IMR-90 (cell line): ENCODE measurements at regions not wholly inside any gene's neighbourhood (a gene's known extent, or its start where the extent isn't known, plus 50 kb on each side); places are given as distances from the start of the nearest gene placed in this dataset.

Experiments
- ATAC-seq: fragments of 200-7000 bp; cut with Tn5 transposase; 2 replicates; pipeline ENCODE4 v1.9.1; 2020; ENCODE audit warnings: low read depth, mild to moderate bottlenecking, moderate library complexity
- BruUV-seq: library from RNA; stranded (reverse); fragments of 400-500 nt; replicated peaks from 2 replicates; lab custom pipeline; 2021; lab: Mats Ljungman, UMichigan
- CTCF ChIA-PET: fragments of 300-600 bp; formaldehyde crosslinking; extraction: SDS; loops from one replicate; lab custom pipeline; 2021; ENCODE audit warnings: antibody characterized with exemption; lab: Yijun Ruan, JAX
- POLR2A ChIA-PET: fragments of 300-600 bp; sonication (Branson Sonifier 250); formaldehyde crosslinking; loops from one replicate; lab custom pipeline; 2022; ENCODE audit warnings: antibody characterized with exemption; ENCODE audit not compliant: unreplicated experiment; lab: Charles Lee
- DNase-seq: peaks from one replicate; pipeline ENCODE4 v3.0.0; 2013
- H2AFZ ChIP-seq: replicated peaks from 2 replicates; pipeline ENCODE3; 2013; ENCODE audit warnings: low read length, mild to moderate bottlenecking; ENCODE audit not compliant: poor library complexity
- H2AK5ac ChIP-seq: 2 replicates; pipeline ENCODE4 v1.6.1; 2013; ENCODE audit warnings: low read depth, low read length, inconsistent platforms
- H2AK9ac ChIP-seq: replicated peaks from 2 replicates; pipeline ENCODE3; 2013; ENCODE audit warnings: mild to moderate bottlenecking, low read depth, low read length, moderate library complexity; ENCODE audit not compliant: poor library complexity
- H2BK120ac ChIP-seq: 2 replicates; pipeline ENCODE4 v1.6.1; 2013; ENCODE audit warnings: low read depth, low read length, inconsistent platforms
- H2BK15ac ChIP-seq: 3 replicates; pipeline ENCODE4 v1.6.1; 2013; ENCODE audit warnings: low read depth, low read length, inconsistent platforms
- H2BK20ac ChIP-seq: 2 replicates; pipeline ENCODE4 v1.6.1; 2013; ENCODE audit warnings: low read depth, mild to moderate bottlenecking, inconsistent platforms, low read length, moderate library complexity
- H2BK5ac ChIP-seq: 2 replicates; pipeline ENCODE4 v1.6.1; 2013; ENCODE audit warnings: mild to moderate bottlenecking, low read depth, low read length, inconsistent platforms; ENCODE audit not compliant: poor library complexity, severe bottlenecking
- H3K14ac ChIP-seq: replicated peaks from 2 replicates; pipeline ENCODE4 v1.6.1; 2013; ENCODE audit warnings: low read depth, low read length, inconsistent platforms
- H3K18ac ChIP-seq: 2 replicates; pipeline ENCODE4 v1.6.1; 2013; ENCODE audit warnings: low read depth, low read length, control low read depth
- H3K23ac ChIP-seq: 2 replicates; pipeline ENCODE4 v1.6.1; 2013; ENCODE audit warnings: low read depth, low read length, inconsistent platforms
- H3K27ac ChIP-seq: 2 replicates; pipeline ENCODE4 v1.5.1; 2013; ENCODE audit warnings: mild to moderate bottlenecking, control low read depth, low read length; ENCODE audit not compliant: insufficient read depth
- H3K27me3 ChIP-seq: 2 replicates; pipeline ENCODE4 v1.6.1; 2013; ENCODE audit warnings: low read length; ENCODE audit not compliant: control insufficient read depth, insufficient read depth
- H3K36me3 ChIP-seq: 2 replicates; pipeline ENCODE4 v1.6.1; 2013; ENCODE audit warnings: low read length, mixed read lengths; ENCODE audit not compliant: control insufficient read depth, insufficient read depth
- H3K4ac ChIP-seq: 2 replicates; pipeline ENCODE4 v1.6.1; 2013; ENCODE audit warnings: low read depth, low read length, inconsistent platforms
- H3K4me1 ChIP-seq: 2 replicates; pipeline ENCODE4 v1.6.1; 2013; ENCODE audit warnings: low read length, mixed read lengths; ENCODE audit not compliant: control insufficient read depth, insufficient read depth
- H3K4me2 ChIP-seq: 2 replicates; pipeline ENCODE4 v1.6.1; 2013; ENCODE audit warnings: low read depth, mild to moderate bottlenecking, control low read depth, low read length, moderate library complexity
- H3K4me3 ChIP-seq: 2 replicates; pipeline ENCODE4 v1.5.1; 2013; ENCODE audit warnings: low read depth, mild to moderate bottlenecking, control low read depth, low read length, moderate library complexity; ENCODE audit not compliant: insufficient read depth
- H3K56ac ChIP-seq: 2 replicates; pipeline ENCODE4 v1.6.1; 2013; ENCODE audit warnings: low read length, inconsistent platforms; ENCODE audit not compliant: insufficient read depth; ENCODE audit errors: extremely low read depth
- H3K79me1 ChIP-seq, 2 experiments: 2 replicates each; pipeline ENCODE4 v1.6.1; 2013; ENCODE audit warnings: low read length in 2 of 2, inconsistent platforms in 1 of 2, low read depth in 1 of 2
- H3K9ac ChIP-seq: 2 replicates; pipeline ENCODE4 v1.6.1; 2013; ENCODE audit warnings: low read depth, low read length, control low read depth
- H3K9me1 ChIP-seq: 2 replicates; pipeline ENCODE4 v1.6.1; 2013; ENCODE audit warnings: low read length, inconsistent platforms; ENCODE audit not compliant: insufficient read depth
- H3K9me3 ChIP-seq: 2 replicates; pipeline ENCODE4 v1.6.1; 2013; ENCODE audit warnings: low read length; ENCODE audit not compliant: control insufficient read depth, insufficient read depth
- H4K20me1 ChIP-seq: 2 replicates; pipeline ENCODE4 v1.6.1; 2013; ENCODE audit warnings: low read length, inconsistent platforms; ENCODE audit not compliant: insufficient read depth
- H4K5ac ChIP-seq: 2 replicates; pipeline ENCODE4 v1.6.1; 2013; ENCODE audit warnings: mild to moderate bottlenecking, low read depth, low read length, control low read depth
- H4K8ac ChIP-seq, 2 experiments: 2 replicates each; pipeline ENCODE4 v1.6.1; 2013; ENCODE audit warnings: low read depth in 2 of 2, low read length in 2 of 2, control low read depth in 1 of 2, inconsistent platforms in 1 of 2
- H4K91ac ChIP-seq: 2 replicates; pipeline ENCODE4 v1.6.1; 2013; ENCODE audit warnings: low read depth, low read length, inconsistent platforms; ENCODE audit not compliant: insufficient read depth
- BHLHE40 ChIP-seq: fragments of 150-350 bp; IDR thresholded peaks from 2 replicates; pipeline ENCODE4 v1.6.1; 2016; ENCODE audit warnings: mild to moderate bottlenecking, low read depth, low read length
- CEBPB ChIP-seq: IDR thresholded peaks from 2 replicates; pipeline ENCODE4 v1.6.1; 2012; ENCODE audit warnings: low read depth, low read length, improper control_type of control experiment
- CHD1 ChIP-seq: IDR thresholded peaks from 2 replicates; pipeline ENCODE4 v1.6.1; 2012; ENCODE audit warnings: low read depth, low read length, improper control_type of control experiment
- ELK1 ChIP-seq: fragments of 150-350 bp; IDR thresholded peaks from 2 replicates; pipeline ENCODE4 v1.6.1; 2016; ENCODE audit warnings: low read depth, mild to moderate bottlenecking, low read length, moderate library complexity, borderline replicate concordance
- FOS ChIP-seq: fragments of 150-350 bp; IDR thresholded peaks from 2 replicates; pipeline ENCODE4 v1.6.1; 2016; ENCODE audit warnings: low read depth, low read length
- MAFK ChIP-seq: IDR thresholded peaks from 2 replicates; pipeline ENCODE4 v1.6.1; 2012; ENCODE audit warnings: low read depth, low read length, improper control_type of control experiment
- MAZ ChIP-seq: IDR thresholded peaks from 2 replicates; pipeline ENCODE4 v1.6.1; 2012; ENCODE audit warnings: low read depth, mild to moderate bottlenecking, low read length, improper control_type of control experiment, moderate library complexity, borderline replicate concordance
- MXI1 ChIP-seq: IDR thresholded peaks from 2 replicates; pipeline ENCODE4 v1.6.1; 2012; ENCODE audit warnings: low read depth, mild to moderate bottlenecking, low read length, moderate library complexity, borderline replicate concordance
- NFE2L2 ChIP-seq: fragments of 150-350 bp; IDR thresholded peaks from 2 replicates; pipeline ENCODE4 v1.6.1; 2016; ENCODE audit warnings: low read depth, mild to moderate bottlenecking, low read length
- POLR2A ChIP-seq: IDR thresholded peaks from 2 replicates; pipeline ENCODE4 v1.6.1; 2012; ENCODE audit warnings: mild to moderate bottlenecking, low read depth, low read length
- RAD21 ChIP-seq: IDR thresholded peaks from 2 replicates; pipeline ENCODE4 v1.6.1; 2012; ENCODE audit warnings: low read length, improper control_type of control experiment
- RCOR1 ChIP-seq: IDR thresholded peaks from 2 replicates; pipeline ENCODE4 v1.6.1; 2012; ENCODE audit warnings: mild to moderate bottlenecking, low read length, improper control_type of control experiment; ENCODE audit not compliant: insufficient replicate concordance
- RFX5 ChIP-seq: IDR thresholded peaks from 2 replicates; pipeline ENCODE4 v1.8.0; 2012; ENCODE audit warnings: low read depth, mild to moderate bottlenecking, low read length, moderate library complexity
- SMC3 ChIP-seq: fragments of 150-350 bp; IDR thresholded peaks from 2 replicates; pipeline ENCODE4 v1.6.1; 2016; ENCODE audit warnings: low read depth, mild to moderate bottlenecking, antibody characterized with exemption, low read length, moderate library complexity
- WGBS, 2 experiments: methylation state at CpG; one replicate each; pipeline versions ENCODE4 v1.1.5 to v1.1.7; 2013; ENCODE audit warnings: missing lambda C conversion rate in 2 of 2; ENCODE audit not compliant: insufficient read length in 1 of 2; ENCODE audit errors: extremely low coverage in 2 of 2; 5-methylcytosine and 5-hydroxymethylcytosine counted together
- dilution Hi-C: fragments of 300-500 bp; cut with HindIII; formaldehyde crosslinking; loops from one replicate; pipeline ENCODE4 v1.14.3; 2018; ENCODE audit warnings: low sequenced_read_pairs; ENCODE audit not compliant: unreplicated experiment
- in situ Hi-C: fragments of 300-500 bp; cut with MboI; formaldehyde crosslinking; loops from 3 replicates; pipeline ENCODE4 v1.14.3; 2019; ENCODE audit warnings: low sequenced_read_pairs, inconsistent platforms, mixed read lengths
- intact Hi-C: fragments of 100-400 bp; cut with micrococcal nuclease; formaldehyde crosslinking; loops from 2 replicates; pipeline ENCODE4 v1.10.0; 2022
- TF ChIP-seq, protein P1 (sequence below): conservative IDR thresholded peaks from 2 replicates; pipeline ENCODE4 v1.5.1; 2012; ENCODE audit warnings: mild to moderate bottlenecking, low read depth, low read length, improper control_type of control experiment
- TF ChIP-seq, protein P2 (sequence below): fragments of 150-350 bp; IDR thresholded peaks from 2 replicates; pipeline ENCODE4 v1.6.1; 2017; ENCODE audit warnings: mild to moderate bottlenecking, antibody characterized with exemption, low read length, low read depth

GRCh38 chr5:54721116-54721515, 203.6 kb downstream of the SNX18 start:
- Histone ChIP-seq H3K27me3 (no peaks in the 10 kb centered on the region), H2BK20ac (no peak overlapping the region), H3K79me1 (peaks cover 0 to 12% of the 10 kb centered on the region in 2 experiments; a peak in 1 of 4 replicates), H2AK9ac (no peak overlapping the region), H4K8ac (no peak overlapping the region), H3K4ac (peak overlapping the region; percentile 91; the same call in 1 of the 2 replicates), H2AFZ (no peak overlapping the region), H2BK5ac (no peak overlapping the region), H2BK120ac (no peak overlapping the region), H3K9me3 (no peaks in the 10 kb centered on the region), H3K36me3 (no peaks in the 10 kb centered on the region), H3K4me3 (no peak overlapping the region), H2BK15ac (no peak overlapping the region; the same call in 2 of the 3 replicates), H4K91ac (no peak overlapping the region), H3K23ac (no peak overlapping the region), H2AK5ac (peak overlapping the region; percentile 92; the same call in 1 of the 2 replicates), H3K4me1 (peaks cover 24% of the 10 kb centered on the region), H3K4me2 (no peak overlapping the region), H3K14ac (no peak overlapping the region), H3K18ac (no peak overlapping the region), H3K9ac (no peak overlapping the region), H3K56ac (no peak overlapping the region), H3K27ac (no peak overlapping the region), H3K9me1 (peaks cover 17% of the 10 kb centered on the region), H4K5ac (no peak overlapping the region), H4K20me1 (no peaks in the 10 kb centered on the region)
- dilution Hi-C loops: no loop called here
- in situ Hi-C loops: no loop called here
- DNase-seq: no peak
- ATAC-seq: no peak
- intact Hi-C loops: no loop called here
- ChIA-PET CTCF (no interaction called here), POLR2A (no interaction called here)
- no TSS peak for BruUV-seq
- TF ChIP-seq POLR2A (no peak), SMC3 (no peak), CEBPB (no peak), MAFK (no peak), MAZ (no peak), RCOR1 (no peak), NFE2L2 (no peak), BHLHE40 (no peak), RFX5 (no peak), ELK1 (no peak), RAD21 (no peak), CHD1 (no peak), FOS (no peak), MXI1 (no peak)
- TF ChIP-seq, protein P1, sequence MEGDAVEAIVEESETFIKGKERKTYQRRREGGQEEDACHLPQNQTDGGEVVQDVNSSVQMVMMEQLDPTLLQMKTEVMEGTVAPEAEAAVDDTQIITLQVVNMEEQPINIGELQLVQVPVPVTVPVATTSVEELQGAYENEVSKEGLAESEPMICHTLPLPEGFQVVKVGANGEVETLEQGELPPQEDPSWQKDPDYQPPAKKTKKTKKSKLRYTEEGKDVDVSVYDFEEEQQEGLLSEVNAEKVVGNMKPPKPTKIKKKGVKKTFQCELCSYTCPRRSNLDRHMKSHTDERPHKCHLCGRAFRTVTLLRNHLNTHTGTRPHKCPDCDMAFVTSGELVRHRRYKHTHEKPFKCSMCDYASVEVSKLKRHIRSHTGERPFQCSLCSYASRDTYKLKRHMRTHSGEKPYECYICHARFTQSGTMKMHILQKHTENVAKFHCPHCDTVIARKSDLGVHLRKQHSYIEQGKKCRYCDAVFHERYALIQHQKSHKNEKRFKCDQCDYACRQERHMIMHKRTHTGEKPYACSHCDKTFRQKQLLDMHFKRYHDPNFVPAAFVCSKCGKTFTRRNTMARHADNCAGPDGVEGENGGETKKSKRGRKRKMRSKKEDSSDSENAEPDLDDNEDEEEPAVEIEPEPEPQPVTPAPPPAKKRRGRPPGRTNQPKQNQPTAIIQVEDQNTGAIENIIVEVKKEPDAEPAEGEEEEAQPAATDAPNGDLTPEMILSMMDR: no peak
- TF ChIP-seq, protein P2, sequence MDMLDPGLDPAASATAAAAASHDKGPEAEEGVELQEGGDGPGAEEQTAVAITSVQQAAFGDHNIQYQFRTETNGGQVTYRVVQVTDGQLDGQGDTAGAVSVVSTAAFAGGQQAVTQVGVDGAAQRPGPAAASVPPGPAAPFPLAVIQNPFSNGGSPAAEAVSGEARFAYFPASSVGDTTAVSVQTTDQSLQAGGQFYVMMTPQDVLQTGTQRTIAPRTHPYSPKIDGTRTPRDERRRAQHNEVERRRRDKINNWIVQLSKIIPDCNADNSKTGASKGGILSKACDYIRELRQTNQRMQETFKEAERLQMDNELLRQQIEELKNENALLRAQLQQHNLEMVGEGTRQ: no peak
- WGBS, 2 experiments: no CpG with 5 or more reads among the region's 1 CpG
